HG02884 (cell line): ENCODE measurements at regions not wholly inside any gene's neighbourhood (a gene's known extent, or its start where the extent isn't known, plus 50 kb on each side); places are given as distances from the start of the nearest gene placed in this dataset.

Experiments
- ATAC-seq: cut with Tn5 transposase; IDR thresholded peaks from one replicate; pipeline ENCODE4 v1.9.1; 2021; ENCODE audit warnings: mild to moderate bottlenecking, moderate library complexity; ENCODE audit not compliant: unreplicated experiment

DNA sequence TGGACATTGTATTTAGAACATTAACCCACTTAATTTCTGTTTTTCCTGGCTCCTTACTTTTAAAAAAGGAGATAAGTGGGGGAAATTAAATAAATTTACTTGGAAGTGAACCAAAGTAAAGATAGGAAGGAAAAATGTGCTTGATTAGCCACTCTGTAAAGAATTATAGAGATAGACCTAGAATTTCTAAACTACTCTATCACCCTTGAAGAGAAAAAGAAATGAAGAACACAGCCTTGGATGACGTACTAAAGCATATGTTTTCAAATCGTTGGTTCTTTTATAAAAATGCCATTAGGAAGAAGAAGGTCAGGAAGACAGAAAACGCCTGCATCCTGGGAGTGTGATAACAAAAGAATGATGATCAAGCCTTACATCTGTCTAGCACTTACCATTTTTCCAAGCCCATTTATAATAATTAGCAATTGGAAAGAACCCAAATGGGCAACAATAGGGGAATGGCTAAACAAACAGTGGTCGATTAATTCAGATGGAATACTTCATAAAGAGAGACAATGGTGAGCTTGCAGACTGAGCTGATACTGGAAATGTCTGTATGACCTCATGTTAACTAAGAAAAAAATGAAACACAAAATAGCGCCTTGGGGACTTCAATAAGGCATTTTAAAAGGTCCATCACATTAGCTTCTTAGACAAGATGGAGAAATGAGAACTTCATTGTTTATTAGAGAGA lies 81.0 kb upstream of the LRRC55 start:
- no peak for ATAC-seq

DNA sequence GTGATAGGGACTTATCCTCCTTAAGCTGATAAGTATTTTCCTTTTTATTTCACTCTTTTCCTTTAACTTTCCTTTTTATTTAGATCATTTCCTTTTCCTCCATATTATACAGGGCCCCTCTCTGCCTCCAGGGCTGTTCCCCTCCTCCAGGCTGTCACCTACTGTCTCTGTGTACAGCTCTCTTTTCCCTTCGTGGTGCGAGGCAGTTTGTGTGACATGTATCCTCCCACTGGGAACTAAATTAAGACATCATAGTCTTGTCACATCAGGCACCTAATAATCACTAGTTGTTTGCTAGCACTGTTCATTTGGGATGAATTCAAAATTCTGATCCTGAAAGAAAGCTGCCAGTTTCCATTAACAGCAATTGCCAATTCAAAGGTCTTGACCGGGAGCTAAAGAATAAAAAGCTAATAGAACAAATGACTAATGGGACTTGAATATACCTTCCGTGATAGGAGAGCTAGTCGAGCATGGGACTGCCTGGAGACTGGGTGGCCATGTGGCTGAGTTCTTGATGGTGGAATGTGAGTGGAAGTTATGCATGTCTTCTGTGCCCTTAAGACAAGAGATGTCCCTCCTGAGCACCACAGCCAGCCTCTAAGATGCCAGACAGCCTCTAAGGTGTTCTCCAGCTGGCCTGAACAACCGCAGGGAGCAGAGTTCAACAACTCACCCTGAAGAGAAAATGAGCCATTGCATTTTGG lies 77.7 kb upstream of the LRRC55 start:
- ATAC-seq, result no peak

DNA sequence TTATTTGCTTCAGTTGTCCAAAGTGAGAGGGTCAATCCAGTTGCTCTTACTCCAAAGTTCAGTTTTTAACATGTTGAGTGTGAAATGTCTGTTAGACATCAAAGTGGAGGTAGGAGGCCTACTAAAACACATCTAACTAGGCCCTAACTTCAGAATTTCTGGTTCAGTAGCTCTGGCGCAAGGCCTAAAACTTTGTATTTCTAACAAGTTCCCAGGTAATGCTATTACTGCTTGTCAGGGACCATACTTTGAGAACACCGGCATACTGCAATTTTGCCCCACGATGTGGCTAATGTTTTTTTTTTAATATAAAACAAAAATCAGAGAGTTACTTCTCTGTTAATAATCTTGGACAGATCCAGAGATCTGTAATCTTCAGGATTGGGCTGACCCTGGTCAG lies 72.4 kb upstream of the LRRC55 start:
- ATAC-seq, result no peak

DNA sequence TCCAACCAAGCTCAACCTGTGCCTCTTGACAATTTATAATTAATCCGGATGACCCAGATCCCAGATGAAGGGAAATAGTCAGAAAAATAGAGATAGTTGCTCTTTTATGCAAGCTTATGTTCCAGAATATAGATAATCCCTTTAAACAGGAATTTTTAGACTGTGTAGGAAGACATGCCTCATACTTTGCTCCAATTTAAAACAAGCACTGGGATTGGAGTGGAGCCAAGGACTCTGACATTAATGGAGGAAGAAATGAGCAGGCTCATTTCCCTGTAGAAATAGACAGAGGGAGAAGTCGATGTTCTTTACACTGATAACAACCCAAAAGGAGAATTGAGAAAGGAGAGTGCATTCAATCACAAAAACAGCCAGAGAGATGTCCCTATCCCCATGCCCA lies 70.1 kb upstream of the LRRC55 start:
- ATAC-seq, result no peak

DNA sequence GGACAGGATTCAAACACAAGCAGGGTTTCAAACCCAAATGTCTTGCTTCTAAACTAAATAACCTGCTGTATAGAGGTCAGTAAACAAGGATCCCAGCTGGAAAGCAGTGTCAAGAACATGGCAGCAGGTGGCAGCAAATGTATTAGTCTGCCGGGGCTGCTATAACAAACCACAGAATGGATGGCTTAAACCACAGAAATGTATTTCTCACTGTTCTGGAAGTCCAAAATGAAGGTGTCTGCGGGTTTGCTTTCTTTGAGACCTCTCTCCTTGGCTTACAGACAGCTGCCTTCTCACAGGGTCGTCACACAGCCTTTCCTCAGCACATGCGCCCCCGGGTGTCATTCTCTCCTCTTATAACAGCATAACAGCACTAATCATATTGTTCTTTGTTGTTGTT lies 65.1 kb upstream of the LRRC55 start:
- no peak for ATAC-seq

DNA sequence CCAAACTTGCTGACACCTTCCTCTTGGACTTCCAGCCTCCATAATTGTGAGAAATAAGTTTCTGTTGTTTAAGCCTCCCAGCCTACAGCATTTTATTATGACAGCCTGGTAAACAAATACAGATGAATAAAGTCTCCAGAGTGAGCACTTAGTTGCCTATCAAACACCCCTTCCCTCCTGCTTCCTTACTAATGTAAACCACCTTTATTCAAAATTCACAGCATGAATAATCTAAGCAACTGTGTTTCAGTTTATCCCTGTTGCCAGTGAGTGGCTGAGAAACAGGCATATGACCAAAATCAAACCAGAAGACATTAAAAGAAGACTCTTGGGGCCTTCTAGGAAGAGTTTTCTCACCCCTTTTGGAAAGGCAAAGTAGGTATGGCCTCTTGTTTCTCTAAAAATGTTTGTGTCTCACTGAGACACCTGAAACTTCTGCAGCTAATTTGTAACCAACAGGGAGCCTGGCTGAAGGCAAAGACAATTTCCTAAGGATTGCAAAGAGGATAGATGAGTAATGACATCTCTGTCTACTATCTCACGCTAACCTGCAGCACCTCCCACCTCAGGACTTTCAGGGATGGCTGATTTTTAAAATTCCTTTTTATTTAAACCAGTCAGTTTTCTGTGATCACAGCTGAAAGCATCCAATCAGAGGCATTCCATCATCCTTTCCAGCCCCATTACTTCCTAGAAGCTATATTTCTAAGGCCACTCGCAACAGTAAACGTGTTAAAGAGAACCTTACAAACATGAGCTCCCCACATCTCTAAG lies 61.4 kb upstream of the LRRC55 start:
- ATAC-seq, result no peak

DNA sequence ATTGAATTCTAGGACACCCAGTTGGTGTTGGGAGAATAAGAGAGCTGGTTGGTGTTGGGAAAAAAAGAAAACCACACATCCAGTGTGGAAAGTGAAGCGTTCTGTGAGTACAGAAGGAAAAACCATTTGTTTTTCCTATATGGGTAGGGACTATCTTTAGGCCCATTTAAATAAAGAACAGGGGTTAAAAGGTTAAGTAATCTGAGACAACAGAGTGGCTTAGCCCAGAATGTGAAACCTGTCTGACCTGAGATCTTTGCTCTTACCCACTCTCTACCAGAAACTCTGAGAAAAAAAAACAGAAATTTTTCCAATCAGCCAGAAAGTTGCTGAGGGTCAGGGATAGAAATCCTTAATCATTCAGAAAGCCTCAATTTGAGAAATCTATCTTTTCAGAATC lies 59.8 kb upstream of the LRRC55 start:
- ATAC-seq, result no peak

DNA sequence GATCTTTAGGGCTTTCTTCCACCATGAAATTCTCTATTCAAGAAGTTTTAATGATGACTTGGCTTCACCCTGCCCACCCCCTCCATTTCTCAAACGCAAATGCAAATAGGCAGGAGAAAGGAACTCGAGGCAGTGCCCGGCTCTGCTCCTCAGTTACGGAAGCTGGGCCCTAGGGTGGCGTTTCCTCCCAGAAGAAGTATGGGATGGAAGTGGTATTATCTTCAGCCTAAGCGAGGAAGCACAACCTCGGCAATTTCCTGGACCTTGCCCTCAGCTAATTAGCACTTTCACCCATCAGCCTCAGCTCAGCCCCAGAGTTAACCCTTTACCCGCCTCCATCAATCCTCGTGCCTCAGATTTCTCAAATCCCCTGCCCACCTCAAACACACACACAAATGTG lies 58.2 kb upstream of the LRRC55 start:
- ATAC-seq, result no peak

DNA sequence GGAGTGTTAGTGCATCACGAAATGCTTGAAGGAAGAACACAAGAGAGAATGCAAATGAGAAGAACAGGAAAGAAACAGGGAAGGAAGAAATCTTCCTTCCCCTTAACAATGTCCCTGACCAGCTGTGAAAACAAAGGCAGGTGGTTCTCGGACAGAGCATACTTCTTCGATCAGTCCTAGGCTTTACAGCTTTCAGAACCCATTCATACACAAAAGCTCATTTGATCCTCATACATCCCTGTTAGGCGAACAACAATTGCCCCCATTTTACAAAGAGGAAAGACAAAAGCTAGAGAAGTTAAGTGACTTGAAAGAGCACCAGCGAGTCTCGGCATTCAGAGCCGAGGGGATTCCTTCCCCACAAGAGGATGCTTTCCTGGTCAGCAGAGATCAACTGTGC lies 57.2 kb upstream of the LRRC55 start:
- no peak for ATAC-seq

DNA sequence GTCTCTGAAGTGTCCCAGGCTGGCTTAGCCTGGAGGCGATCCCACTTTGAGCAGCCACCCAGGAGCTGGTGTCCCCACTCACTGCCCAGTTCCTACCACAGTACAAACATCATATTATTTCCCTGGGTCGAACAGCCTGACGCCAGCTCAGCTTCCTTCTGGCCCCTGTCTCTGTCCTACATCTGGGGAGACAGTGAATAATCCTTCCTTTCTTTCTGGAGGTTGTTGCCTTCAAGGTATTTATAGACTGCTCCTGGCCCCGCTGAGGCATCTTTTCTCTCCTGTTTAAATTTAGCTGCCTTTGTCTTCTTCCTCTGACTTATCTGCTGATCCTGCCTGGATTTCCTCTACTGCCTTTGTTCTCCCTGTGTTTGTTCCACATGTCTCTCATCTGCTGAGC lies 56.8 kb upstream of the LRRC55 start:
- no peak for ATAC-seq

DNA sequence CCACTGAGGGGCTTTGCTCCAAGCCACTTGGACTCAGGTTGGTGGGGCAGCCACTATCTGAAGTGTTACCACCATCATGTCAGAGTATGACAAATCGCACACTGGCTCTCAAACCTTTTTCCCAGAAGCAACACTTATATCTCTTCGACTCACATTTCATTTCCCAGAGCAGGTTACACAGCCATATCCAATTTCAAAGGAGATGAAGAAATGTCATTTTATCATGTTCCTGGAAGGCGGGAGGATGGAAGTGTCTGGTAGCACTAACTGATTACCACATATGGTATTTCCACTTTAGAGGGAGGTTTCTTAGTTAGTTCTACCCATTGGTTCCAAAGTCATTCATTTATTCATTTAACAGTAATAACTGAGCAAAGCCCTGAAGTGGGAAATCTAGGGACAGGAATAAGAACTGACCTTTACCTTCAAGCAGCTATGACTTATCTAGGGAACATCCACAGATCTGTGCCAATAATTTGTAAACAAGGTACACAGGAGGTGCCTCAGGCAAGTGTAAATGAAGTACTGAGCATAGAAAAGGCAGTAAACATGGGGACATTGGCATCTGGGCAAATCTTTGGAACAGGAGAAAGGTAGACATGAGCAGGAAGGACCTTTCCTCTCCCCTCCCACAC lies 54.9 kb upstream of the LRRC55 start:
- no peak for ATAC-seq

DNA sequence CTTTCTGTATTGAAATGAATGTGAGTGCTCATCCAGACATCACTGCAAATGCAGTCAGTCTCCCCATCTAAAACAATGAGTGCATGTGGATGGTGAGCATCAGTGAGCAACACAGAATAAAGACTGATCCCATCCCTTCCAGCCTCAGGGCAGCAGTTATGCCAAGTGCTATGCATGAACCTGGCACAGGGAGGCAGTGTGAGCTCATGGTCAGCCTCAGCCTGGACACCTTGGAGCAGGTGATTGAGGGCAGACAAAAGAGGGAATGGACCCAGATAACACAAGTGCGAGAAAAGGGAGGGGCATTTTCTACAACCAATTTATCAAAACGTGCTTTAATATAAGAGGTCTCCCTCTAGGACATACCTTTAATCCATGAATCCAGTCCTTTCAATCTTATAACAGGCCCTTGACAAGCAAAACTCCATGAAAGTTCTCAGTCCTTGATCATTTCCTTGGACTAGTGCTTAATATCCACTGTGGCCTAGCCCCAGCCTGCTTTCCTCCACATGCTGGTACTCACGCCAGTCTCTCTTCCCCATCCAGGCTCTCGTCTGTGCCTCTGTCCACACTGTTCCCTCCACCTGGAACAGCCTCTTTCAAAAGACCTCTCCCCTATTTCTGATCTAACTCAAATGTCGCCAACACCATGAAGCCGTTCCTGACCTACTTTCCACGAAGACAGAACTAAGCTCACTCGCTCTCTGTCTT lies 50.5 kb upstream of the LRRC55 start:
- no peak for ATAC-seq
